Astrocyte (in vitro differentiated cells and primary cell): ENCODE measurements at regions not wholly inside any gene's neighbourhood (a gene's known extent, or its start where the extent isn't known, plus 50 kb on each side); places are given as distances from the start of the nearest gene placed in this dataset.
"Not testable (repeated sequence)": the region's sequence is repeated elsewhere in the genome, so short reads cannot be mapped to it uniquely, and the experiment has no call there.

Experiments
- DNase-seq: peaks from one replicate; pipeline ENCODE4 v3.0.0-alpha.2; 2010; ENCODE audit warnings: low read depth
- FAIRE-seq: peaks from 2 replicates; lab custom pipeline; 2011; peaks lifted over from hg19 to GRCh38; lab: Jason Lieb, UNC
- H2AFZ ChIP-seq: 2 replicates; pipeline ENCODE4 v1.6.0; 2012; ENCODE audit warnings: low read depth, low read length, inconsistent platforms
- H3K27ac ChIP-seq: 2 replicates; pipeline ENCODE4 v1.5.1; 2011; ENCODE audit warnings: low read depth, low read length, inconsistent platforms
- H3K27me3 ChIP-seq: 2 replicates; pipeline ENCODE4 v1.6.0; 2011; ENCODE audit warnings: low read length, inconsistent platforms; ENCODE audit not compliant: insufficient read depth
- H3K36me3 ChIP-seq: 2 replicates; pipeline ENCODE4 v1.5.1; 2011; ENCODE audit warnings: low read length, inconsistent platforms; ENCODE audit not compliant: insufficient read depth
- H3K4me1 ChIP-seq: 2 replicates; pipeline ENCODE4 v1.5.1; 2011; ENCODE audit warnings: low read length, inconsistent platforms; ENCODE audit not compliant: insufficient read depth
- H3K4me2 ChIP-seq: 2 replicates; pipeline ENCODE4 v1.6.0; 2012; ENCODE audit warnings: low read length, inconsistent platforms
- H3K4me3 ChIP-seq: 2 replicates; pipeline ENCODE4 v1.5.1; 2011; ENCODE audit warnings: low read depth, mild to moderate bottlenecking, low read length, inconsistent platforms; ENCODE audit not compliant: insufficient read depth
- H3K79me2 ChIP-seq: 2 replicates; pipeline ENCODE4 v1.6.0; 2012; ENCODE audit warnings: mild to moderate bottlenecking, low read length, inconsistent platforms; ENCODE audit not compliant: insufficient read depth
- H3K9ac ChIP-seq: 2 replicates; pipeline ENCODE4 v1.6.0; 2012; ENCODE audit warnings: mild to moderate bottlenecking, low read length, inconsistent platforms
- H3K9me3 ChIP-seq: 2 replicates; pipeline ENCODE4 v1.5.1; 2012; ENCODE audit warnings: low read depth, mild to moderate bottlenecking, low read length, inconsistent platforms; ENCODE audit not compliant: insufficient read depth
- H4K20me1 ChIP-seq: 2 replicates; pipeline ENCODE4 v1.6.0; 2012; ENCODE audit warnings: low read length, inconsistent platforms; ENCODE audit not compliant: insufficient read depth
- H3K27ac Mint-ChIP-seq: one replicate; pipeline ENCODE4 v1.8.0; 2021; ENCODE audit warnings: mild to moderate bottlenecking, mixed read lengths; ENCODE audit not compliant: unreplicated experiment
- H3K27me3 Mint-ChIP-seq: one replicate; pipeline ENCODE4 v1.8.0; 2021; ENCODE audit warnings: low read depth, mixed read lengths; ENCODE audit not compliant: unreplicated experiment
- H3K36me3 Mint-ChIP-seq: one replicate; pipeline ENCODE4 v1.8.0; 2021; ENCODE audit warnings: low read depth, mixed read lengths; ENCODE audit not compliant: unreplicated experiment
- H3K4me1 Mint-ChIP-seq: one replicate; pipeline ENCODE4 v1.8.0; 2021; ENCODE audit warnings: low read depth, mixed read lengths; ENCODE audit not compliant: unreplicated experiment
- H3K4me3 Mint-ChIP-seq: one replicate; pipeline ENCODE4 v1.8.0; 2021; ENCODE audit warnings: mild to moderate bottlenecking, moderate library complexity, mixed read lengths; ENCODE audit not compliant: unreplicated experiment
- H3K9me3 Mint-ChIP-seq: one replicate; pipeline ENCODE4 v1.8.0; 2021; ENCODE audit warnings: mild to moderate bottlenecking, mixed read lengths; ENCODE audit not compliant: unreplicated experiment
- CTCF ChIP-seq: IDR thresholded peaks from 2 replicates; pipeline ENCODE4 v1.5.1; 2011; ENCODE audit warnings: low read depth, mild to moderate bottlenecking, inconsistent platforms, low read length, moderate library complexity; ENCODE audit not compliant: insufficient read depth
- EZH2 ChIP-seq: IDR thresholded peaks from 2 replicates; pipeline ENCODE4 v1.6.1; 2012; ENCODE audit warnings: mild to moderate bottlenecking, low read length, inconsistent platforms; ENCODE audit not compliant: insufficient read depth

GRCh38 chr3:115212615-115213014 is 65.5 kb upstream of the ZBTB20 start:
- Histone ChIP-seq H3K4me2 (no peak overlapping the region), H4K20me1 (no peaks in the 10 kb centered on the region), H3K36me3 (no peaks in the 10 kb centered on the region), H3K27me3 (no peaks in the 10 kb centered on the region), H3K4me3 (no peak overlapping the region), H3K9ac (no peak overlapping the region), H3K9me3 (no peaks in the 10 kb centered on the region), H3K79me2 (no peaks in the 10 kb centered on the region), H2AFZ (no peak overlapping the region), H3K4me1 (no peaks in the 10 kb centered on the region), H3K27ac (no peak overlapping the region)
- no peak overlapping the region for H3K27ac Mint-ChIP-seq
- peaks cover 2% of the 10 kb centered on the region for H3K27me3 Mint-ChIP-seq
- H3K36me3 Mint-ChIP-seq: no peaks in the 10 kb centered on the region
- H3K4me1 Mint-ChIP-seq: peaks cover 1% of the 10 kb centered on the region
- H3K4me3 Mint-ChIP-seq: no peak overlapping the region
- TF ChIP-seq CTCF: no peak
- no peak for TF ChIP-seq EZH2
- FAIRE-seq: no peak
- no peak for DNase-seq
- H3K9me3 Mint-ChIP-seq: peaks cover 1% of the 10 kb centered on the region

GRCh38 chr3:115213052-115213451 is 66.0 kb upstream of the ZBTB20 start:
- not testable (repeated sequence) for DNase-seq, H2AFZ ChIP-seq, H3K27me3 ChIP-seq, H3K4me3 Mint-ChIP-seq, FAIRE-seq, H3K4me3 ChIP-seq, H3K4me1 Mint-ChIP-seq, H3K79me2 ChIP-seq, H3K27ac Mint-ChIP-seq, H3K27ac ChIP-seq, H3K9me3 ChIP-seq, H3K9ac ChIP-seq, H3K4me2 ChIP-seq, H3K27me3 Mint-ChIP-seq, H3K4me1 ChIP-seq, H3K36me3 Mint-ChIP-seq, H3K9me3 Mint-ChIP-seq, H4K20me1 ChIP-seq, H3K36me3 ChIP-seq

- Histone ChIP-seq H3K27me3 (no peaks in the 10 kb centered on the region), H3K4me1 (peaks cover 10% of the 10 kb centered on the region), H3K4me3 (no peak overlapping the region), H4K20me1 (no peaks in the 10 kb centered on the region), H3K9ac (peak overlapping the region; percentile 67), H3K27ac (peak overlapping the region; percentile 73), H2AFZ (peak overlapping the region; percentile 15), H3K36me3 (no peaks in the 10 kb centered on the region), H3K4me2 (peak overlapping the region; percentile 71), H3K9me3 (no peaks in the 10 kb centered on the region), H3K79me2 (no peaks in the 10 kb centered on the region)
- no peak for FAIRE-seq
- TF ChIP-seq EZH2 (no peak), CTCF (no peak)
- no peaks in the 10 kb centered on the region for H3K9me3 Mint-ChIP-seq
- H3K27ac Mint-ChIP-seq: no peak overlapping the region
- DNase-seq: no peak
- H3K27me3 Mint-ChIP-seq: no peaks in the 10 kb centered on the region
- H3K4me1 Mint-ChIP-seq: peaks cover 18% of the 10 kb centered on the region
- no peak overlapping the region for H3K4me3 Mint-ChIP-seq
- H3K36me3 Mint-ChIP-seq: peaks cover 1% of the 10 kb centered on the region
These were observed 70.2 kb upstream of the ZBTB20 start for GRCh38 chr3:115217292-115217677.
